ENCODE measurements at regions not wholly inside any gene's neighbourhood (a gene's known extent, or its start where the extent isn't known, plus 50 kb on each side); places are given as distances from the start of the nearest gene placed in this dataset.

DNA sequence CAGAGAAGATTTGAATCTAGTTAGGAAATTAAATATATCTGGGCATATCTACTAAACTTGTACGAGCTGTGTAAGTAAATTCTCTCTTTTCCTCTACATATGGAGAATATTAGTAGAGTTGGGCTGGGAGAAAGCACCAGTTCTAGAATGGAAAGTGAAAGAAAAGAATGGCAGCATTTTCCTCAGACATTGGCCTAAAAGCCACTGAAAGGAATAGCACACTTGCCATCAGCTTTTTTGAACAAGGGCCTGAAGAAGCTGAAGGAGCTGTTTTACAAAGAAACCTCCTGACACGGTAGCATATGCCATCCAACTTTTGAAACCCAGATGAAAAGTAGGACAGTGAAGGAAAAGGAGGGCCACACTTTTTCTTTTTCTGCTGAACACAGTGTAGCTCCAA lies 1563.7 kb upstream of the TENM4 start:
- H2AK5ac ChIP-seq (ENCODE audit: low read depth, low read length), result no peak overlapping the region
- no peak overlapping the region for H2BK5ac ChIP-seq (ENCODE audit: low read depth, low read length, poor library complexity, severe bottlenecking)
- POLR2A ChIA-PET (ENCODE audit: unreplicated experiment), result no interaction called here
- no peak overlapping the region for H3K4me3 ChIP-seq (ENCODE audit: insufficient read depth, low read depth, low read length)
- H2AK9ac ChIP-seq (replicated peaks; ENCODE audit: low read depth, low read length, poor library complexity), result no peak overlapping the region
- CTCF ChIA-PET, result no interaction called here
- H3K4ac ChIP-seq (ENCODE audit: low read depth, low read length), result no peak overlapping the region
- in situ Hi-C loops (cut with MboI; ENCODE audit: low sequenced_read_pairs), result no loop called here
- H3K9ac ChIP-seq (ENCODE audit: low read depth, low read length), result no peak overlapping the region
- no TSS peak for BruUV-seq (replicated peaks)
- H2AFZ ChIP-seq (replicated peaks; ENCODE audit: low read length, poor library complexity), result no peak overlapping the region
- no peak overlapping the region for H4K5ac ChIP-seq (ENCODE audit: low read depth, low read length)
- H3K9me1 ChIP-seq (ENCODE audit: insufficient read depth, low read length), result no peaks in the 10 kb centered on the region
- intact Hi-C loops (cut with micrococcal nuclease), result no loop called here
- no peaks in the 10 kb centered on the region for H3K9me3 ChIP-seq (ENCODE audit: control insufficient read depth, insufficient read depth, low read length)
- no peak for TF ChIP-seq ELK1 (IDR thresholded peaks at IDR 0.05; ENCODE audit: borderline replicate concordance, low read depth, low read length)
- TF ChIP-seq SMC3 (IDR thresholded peaks at IDR 0.05; ENCODE audit: low read depth, low read length), result no peak
- TF ChIP-seq MXI1 (IDR thresholded peaks at IDR 0.05; ENCODE audit: borderline replicate concordance, low read depth, low read length), result no peak
- TF ChIP-seq POLR2A (IDR thresholded peaks at IDR 0.05; ENCODE audit: low read depth, low read length), result no peak
- no peak for TF ChIP-seq BHLHE40 (IDR thresholded peaks at IDR 0.05; ENCODE audit: low read depth, low read length)
- no peak for TF ChIP-seq FOS (IDR thresholded peaks at IDR 0.05; ENCODE audit: low read depth, low read length)
- TF ChIP-seq RAD21 (IDR thresholded peaks at IDR 0.05; ENCODE audit: low read length), result no peak
- TF ChIP-seq MAZ (IDR thresholded peaks at IDR 0.05; ENCODE audit: borderline replicate concordance, low read depth, low read length), result no peak
- TF ChIP-seq, protein P1, sequence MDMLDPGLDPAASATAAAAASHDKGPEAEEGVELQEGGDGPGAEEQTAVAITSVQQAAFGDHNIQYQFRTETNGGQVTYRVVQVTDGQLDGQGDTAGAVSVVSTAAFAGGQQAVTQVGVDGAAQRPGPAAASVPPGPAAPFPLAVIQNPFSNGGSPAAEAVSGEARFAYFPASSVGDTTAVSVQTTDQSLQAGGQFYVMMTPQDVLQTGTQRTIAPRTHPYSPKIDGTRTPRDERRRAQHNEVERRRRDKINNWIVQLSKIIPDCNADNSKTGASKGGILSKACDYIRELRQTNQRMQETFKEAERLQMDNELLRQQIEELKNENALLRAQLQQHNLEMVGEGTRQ (IDR thresholded peaks at IDR 0.05; ENCODE audit: low read depth, low read length), result no peak
- TF ChIP-seq, protein P2, sequence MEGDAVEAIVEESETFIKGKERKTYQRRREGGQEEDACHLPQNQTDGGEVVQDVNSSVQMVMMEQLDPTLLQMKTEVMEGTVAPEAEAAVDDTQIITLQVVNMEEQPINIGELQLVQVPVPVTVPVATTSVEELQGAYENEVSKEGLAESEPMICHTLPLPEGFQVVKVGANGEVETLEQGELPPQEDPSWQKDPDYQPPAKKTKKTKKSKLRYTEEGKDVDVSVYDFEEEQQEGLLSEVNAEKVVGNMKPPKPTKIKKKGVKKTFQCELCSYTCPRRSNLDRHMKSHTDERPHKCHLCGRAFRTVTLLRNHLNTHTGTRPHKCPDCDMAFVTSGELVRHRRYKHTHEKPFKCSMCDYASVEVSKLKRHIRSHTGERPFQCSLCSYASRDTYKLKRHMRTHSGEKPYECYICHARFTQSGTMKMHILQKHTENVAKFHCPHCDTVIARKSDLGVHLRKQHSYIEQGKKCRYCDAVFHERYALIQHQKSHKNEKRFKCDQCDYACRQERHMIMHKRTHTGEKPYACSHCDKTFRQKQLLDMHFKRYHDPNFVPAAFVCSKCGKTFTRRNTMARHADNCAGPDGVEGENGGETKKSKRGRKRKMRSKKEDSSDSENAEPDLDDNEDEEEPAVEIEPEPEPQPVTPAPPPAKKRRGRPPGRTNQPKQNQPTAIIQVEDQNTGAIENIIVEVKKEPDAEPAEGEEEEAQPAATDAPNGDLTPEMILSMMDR (conservative IDR thresholded peaks at IDR 0.05; ENCODE audit: low read depth, low read length), result no peak
- TF ChIP-seq CHD1 (IDR thresholded peaks at IDR 0.05; ENCODE audit: low read depth, low read length), result no peak
- no peak for TF ChIP-seq CEBPB (IDR thresholded peaks at IDR 0.05; ENCODE audit: low read depth, low read length)
- TF ChIP-seq NFE2L2 (IDR thresholded peaks at IDR 0.05; ENCODE audit: low read depth, low read length), result no peak
- TF ChIP-seq MAFK (IDR thresholded peaks at IDR 0.05; ENCODE audit: low read depth, low read length), result no peak
- TF ChIP-seq RFX5 (IDR thresholded peaks at IDR 0.05; ENCODE audit: low read depth, low read length), result no peak
- TF ChIP-seq RCOR1 (IDR thresholded peaks at IDR 0.05; ENCODE audit: insufficient replicate concordance, low read length), result no peak
- ATAC-seq (ENCODE audit: low read depth) (no peak), DNase-seq (no peak)
- WGBS, 2 experiments (ENCODE audit: extremely low coverage in 2 of 2, insufficient read length in 1 of 2), result no CpG with 5 or more reads among the region's 2 CpGs
- H3K14ac ChIP-seq (replicated peaks; ENCODE audit: low read depth, low read length), result no peak overlapping the region
- H3K36me3 ChIP-seq (ENCODE audit: control insufficient read depth, insufficient read depth, low read length), result no peaks in the 10 kb centered on the region
- no peak overlapping the region for H2BK15ac ChIP-seq (ENCODE audit: low read depth, low read length)
- H3K4me1 ChIP-seq (ENCODE audit: control insufficient read depth, insufficient read depth, low read length), result no peaks in the 10 kb centered on the region
- H4K8ac ChIP-seq (ENCODE audit: low read depth in 2 of 2, low read length in 2 of 2), result no peak overlapping the region
- H4K20me1 ChIP-seq (ENCODE audit: insufficient read depth, low read length), result no peaks in the 10 kb centered on the region
- H3K23ac ChIP-seq (ENCODE audit: low read depth, low read length), result no peak overlapping the region
- H4K91ac ChIP-seq (ENCODE audit: insufficient read depth, low read depth, low read length), result no peak overlapping the region
- H2BK20ac ChIP-seq (ENCODE audit: low read depth, low read length), result no peak overlapping the region
- no peak overlapping the region for H3K18ac ChIP-seq (ENCODE audit: low read depth, low read length)
- no peak overlapping the region for H3K4me2 ChIP-seq (ENCODE audit: low read depth, low read length)
- H3K27ac ChIP-seq (ENCODE audit: insufficient read depth, low read length), result no peak overlapping the region
- H3K79me1 ChIP-seq (ENCODE audit: low read depth in 1 of 2, low read length in 2 of 2), result no peaks in the 10 kb centered on the region
- H2BK120ac ChIP-seq (ENCODE audit: low read depth, low read length), result no peak overlapping the region
- no peak overlapping the region for H3K56ac ChIP-seq (ENCODE audit: extremely low read depth, insufficient read depth, low read length)
- H3K27me3 ChIP-seq (ENCODE audit: control insufficient read depth, insufficient read depth, low read length), result no peaks in the 10 kb centered on the region
- dilution Hi-C loops (cut with HindIII; ENCODE audit: low sequenced_read_pairs, unreplicated experiment), result no loop called here
